Left kidney (tissue), 1 donor: ENCODE measurements at regions not wholly inside any gene's neighbourhood (a gene's known extent, or its start where the extent isn't known, plus 50 kb on each side); places are given as distances from the start of the nearest gene placed in this dataset.

ENCODE experiments used
- DNase-seq: peaks from one replicate; pipeline ENCODE4 v3.0.0-alpha.2; 2013

- no peak for DNase-seq
Observed at GRCh38 chr18:30527226-30527625, 515.3 kb downstream of the DSC3 start.

GRCh38 chr18:30522288-30522929 is 520.1 kb downstream of the DSC3 start:
- no peak for DNase-seq

- no peak for DNase-seq
Observed at GRCh38 chr18:30514059-30514458, 528.5 kb downstream of the DSC3 start.

DNA sequence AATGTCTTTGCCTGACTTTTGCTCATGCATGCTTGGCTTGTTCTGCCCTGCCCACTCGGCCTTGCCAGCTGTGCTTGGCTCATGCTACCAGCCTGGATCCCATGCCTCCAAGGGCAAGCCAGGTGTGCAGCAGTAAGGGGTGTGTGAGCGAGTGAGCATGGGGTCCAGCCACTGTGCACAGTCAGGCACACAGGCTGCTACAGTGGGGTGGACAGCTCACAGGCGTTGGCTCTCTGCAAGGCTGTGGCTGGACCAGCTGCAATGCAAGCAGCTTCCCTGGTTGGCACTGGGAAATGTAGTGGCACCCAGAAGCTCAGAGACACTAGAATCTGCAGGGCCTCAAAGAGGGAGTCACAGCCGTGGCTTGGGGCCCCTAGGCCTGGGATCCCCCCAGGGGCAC is 529.7 kb downstream of the DSC3 start:
- no peak for DNase-seq

DNA sequence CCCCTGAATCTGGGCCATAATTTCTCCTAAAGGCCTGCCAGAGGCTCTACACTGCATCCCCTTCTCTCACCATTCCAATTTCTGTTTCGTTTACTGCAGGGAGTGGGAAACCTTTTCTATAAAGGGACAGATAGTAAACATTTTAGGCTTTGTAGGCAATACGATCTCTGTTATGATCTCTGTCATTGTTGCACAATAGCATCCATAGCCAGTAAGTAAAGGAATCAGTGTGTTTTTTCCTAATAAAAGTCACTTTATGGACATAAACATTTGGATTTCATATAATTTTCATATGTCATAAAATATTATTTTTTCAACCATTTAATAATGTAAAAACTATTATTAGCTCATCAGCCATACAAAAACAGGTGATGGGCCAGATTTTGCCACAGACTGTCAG is 531.7 kb downstream of the DSC3 start:
- DNase-seq, result no peak

- DNase-seq, result no peak
Observed at GRCh38 chr18:30501594-30501993, 540.9 kb downstream of the DSC3 start.

GRCh38 chr18:30500240-30500945 is 542.1 kb downstream of the DSC3 start:
- no peak for DNase-seq

GRCh38 chr18:30499721-30500120 is 542.8 kb downstream of the DSC3 start:
- DNase-seq, result no peak

GRCh38 chr18:30492552-30493129 is 549.9 kb downstream of the DSC3 start:
- no peak for DNase-seq

DNA sequence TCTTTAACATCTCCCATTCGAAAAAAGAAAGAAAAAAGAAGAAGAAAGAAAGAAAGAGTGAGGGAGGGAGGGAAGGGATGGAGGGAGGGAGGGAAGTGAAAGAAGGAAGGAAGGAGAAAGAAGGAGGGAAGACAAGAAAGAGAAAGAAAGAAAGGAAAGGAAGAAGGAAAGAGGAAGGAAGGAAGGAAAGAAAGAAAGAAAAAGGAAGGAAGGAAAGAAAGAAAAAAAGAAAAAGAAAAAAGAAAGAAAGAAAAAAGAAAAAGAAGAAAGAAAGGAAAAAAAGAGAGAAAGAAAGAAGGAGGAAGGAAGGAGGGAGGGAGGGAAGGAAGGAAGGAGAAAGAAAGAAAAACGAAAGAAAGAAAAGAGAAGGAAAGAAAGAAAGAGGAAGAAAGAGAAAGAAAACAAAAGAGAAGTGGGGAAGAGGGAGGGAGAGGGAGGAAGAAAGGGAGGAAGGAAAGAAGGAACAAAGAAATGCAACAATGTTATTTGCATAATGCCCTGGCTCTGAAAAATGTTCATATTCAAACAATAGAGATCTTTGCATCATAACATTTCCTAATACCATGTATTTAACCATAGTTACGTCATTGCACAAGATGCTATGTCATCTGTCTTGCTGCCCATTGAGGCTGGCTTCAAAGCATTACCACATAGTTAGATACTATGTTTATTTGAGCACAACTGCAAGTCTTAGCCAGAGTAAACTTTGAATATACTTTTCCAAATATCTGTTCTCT is 550.6 kb downstream of the DSC3 start:
- DNase-seq, result no peak

DNA sequence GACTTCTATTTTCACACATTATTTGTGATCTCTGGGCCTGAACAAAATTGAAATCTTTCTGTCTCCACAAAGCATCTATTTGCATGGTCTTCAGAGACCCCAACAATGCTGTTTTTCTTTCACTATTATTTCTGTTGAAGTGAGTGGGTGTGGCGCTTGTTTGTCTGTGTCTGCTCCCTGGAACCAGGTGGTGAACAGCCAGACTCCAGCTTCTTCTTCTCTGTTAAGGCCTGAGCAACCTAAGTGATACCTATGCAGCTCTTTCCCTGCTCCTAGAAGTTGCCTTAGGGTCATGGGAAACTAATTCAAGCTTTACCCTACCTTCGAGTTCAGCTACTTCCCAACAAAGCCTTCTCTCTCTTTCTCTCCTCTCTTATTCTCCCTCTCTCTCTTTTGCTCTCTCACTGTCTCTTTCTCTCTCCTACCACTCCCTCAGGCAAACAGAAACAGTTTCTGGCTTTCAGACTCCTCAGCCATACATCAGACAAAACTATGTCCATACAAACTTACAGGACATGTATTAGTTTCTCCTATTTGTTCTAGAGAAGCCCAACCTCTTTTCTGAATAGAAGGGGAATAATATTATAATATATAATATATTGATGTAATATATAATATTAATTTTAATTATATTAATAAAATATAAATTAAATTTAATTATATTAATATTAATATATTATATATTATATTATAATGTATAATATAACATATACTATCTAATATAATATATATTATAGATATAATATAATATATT is 552.5 kb downstream of the DSC3 start:
- no peak for DNase-seq

- DNase-seq, result no peak
Observed at GRCh38 chr18:30487962-30488361, 554.6 kb downstream of the DSC3 start.

- no peak for DNase-seq
Observed at GRCh38 chr18:30486856-30487255, 555.7 kb downstream of the DSC3 start.

- no peak for DNase-seq
Observed at GRCh38 chr18:30485078-30485477, 557.5 kb downstream of the DSC3 start.

- DNase-seq, result no peak
Observed at GRCh38 chr18:30481871-30482270, 560.7 kb downstream of the DSC3 start.

- no peak for DNase-seq
Observed at GRCh38 chr18:30469091-30469490, 573.5 kb downstream of the DSC3 start.

DNA sequence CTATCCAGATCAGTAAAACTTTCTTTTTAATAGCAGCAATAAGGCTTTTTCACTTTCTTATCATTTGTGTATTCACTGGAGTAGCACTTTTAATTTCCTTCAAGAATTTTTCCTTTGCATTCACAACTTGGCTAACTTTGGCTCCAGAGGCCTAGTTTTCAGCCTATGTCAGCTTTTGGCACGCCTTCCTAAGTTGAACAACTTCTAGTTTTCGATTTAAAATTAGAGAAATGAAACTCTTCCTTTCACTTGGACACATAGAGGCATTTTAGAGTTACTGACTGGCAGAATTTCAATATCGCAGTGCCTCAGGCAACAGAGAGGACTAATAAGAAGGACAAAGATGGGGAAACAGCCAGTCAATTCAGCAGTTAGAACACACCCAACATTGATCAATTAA is 577.4 kb downstream of the DSC3 start:
- DNase-seq, result no peak

DNA sequence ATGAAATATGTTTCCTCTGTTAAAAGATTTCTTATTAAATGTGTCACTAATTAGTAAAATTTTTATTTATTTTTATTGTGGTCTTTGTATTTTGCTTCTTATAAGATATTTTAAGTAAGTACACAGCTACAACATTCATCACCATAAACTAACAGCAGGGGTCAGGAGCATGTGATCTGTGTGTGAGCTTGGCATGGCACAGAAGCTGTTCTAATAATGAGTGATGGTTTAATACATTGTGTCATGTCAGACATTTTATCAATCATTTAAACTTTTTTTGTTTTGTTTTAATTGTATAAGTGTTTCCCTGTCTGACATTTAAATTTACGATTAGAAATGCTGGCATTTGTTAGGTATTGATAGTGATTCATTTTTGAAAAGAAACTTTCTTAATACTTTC is 585.4 kb downstream of the DSC3 start:
- no peak for DNase-seq

GRCh38 chr18:30455741-30456140 is 586.8 kb downstream of the DSC3 start:
- DNase-seq, result no peak

DNA sequence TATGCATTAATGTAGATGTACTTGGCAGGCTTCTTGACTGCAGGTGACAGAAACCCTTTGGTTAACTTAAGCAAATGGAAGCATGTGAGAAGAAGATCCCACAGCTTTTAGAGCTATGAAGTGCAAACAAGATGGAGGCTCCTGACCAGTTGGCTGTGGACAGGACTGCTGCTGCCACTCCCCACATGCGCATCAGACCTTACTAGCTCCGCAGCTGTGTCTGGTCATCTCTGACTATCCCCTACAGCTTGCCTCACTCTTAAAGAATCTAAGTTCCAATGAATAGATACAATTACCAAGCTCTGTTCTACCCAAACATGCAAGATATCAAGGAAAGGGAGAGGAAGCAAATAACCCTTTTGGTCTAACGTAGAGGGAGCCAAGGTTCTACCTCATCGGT is 587.6 kb downstream of the DSC3 start:
- DNase-seq, result no peak

DNA sequence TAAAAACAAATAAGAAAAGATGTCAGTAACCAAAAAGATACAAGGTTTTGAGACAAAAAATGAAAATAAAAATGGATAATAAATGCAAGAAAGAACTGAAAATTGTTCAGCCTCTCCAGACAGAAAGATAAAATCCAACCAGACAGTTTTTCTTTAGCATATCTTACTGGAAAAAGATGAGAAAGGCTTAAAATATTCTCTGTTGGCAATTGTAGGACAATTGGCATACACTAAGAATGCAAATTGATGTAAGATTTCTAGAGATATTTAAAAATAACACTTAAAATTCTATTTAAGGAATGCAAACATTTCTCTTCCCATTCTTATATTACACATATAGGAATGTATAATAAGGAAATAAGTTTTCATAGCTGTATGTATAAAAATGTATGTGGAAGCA is 590.6 kb downstream of the DSC3 start:
- DNase-seq, result no peak

DNA sequence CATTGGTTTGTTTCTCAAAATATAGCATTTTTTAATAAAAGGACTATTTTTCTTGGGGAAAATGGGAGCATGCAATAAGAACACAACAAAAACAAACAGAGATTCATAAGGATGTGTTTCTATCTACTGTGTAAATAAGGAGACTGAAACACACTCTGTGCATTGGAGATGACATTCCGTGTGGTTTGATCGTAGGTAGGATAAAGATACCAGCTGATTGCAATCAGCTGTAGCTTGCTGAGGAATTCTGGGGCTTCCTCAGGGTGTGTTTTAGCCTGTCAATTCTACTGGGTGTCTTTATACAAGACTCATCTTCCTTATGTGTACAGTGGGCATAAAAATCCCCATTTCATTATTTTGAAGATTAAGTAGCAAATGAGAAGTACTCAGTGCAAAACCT is 591.6 kb downstream of the DSC3 start:
- no peak for DNase-seq
